ENCODE measurements at regions not wholly inside any gene's neighbourhood (a gene's known extent, or its start where the extent isn't known, plus 50 kb on each side); places are given as distances from the start of the nearest gene placed in this dataset.

DNA sequence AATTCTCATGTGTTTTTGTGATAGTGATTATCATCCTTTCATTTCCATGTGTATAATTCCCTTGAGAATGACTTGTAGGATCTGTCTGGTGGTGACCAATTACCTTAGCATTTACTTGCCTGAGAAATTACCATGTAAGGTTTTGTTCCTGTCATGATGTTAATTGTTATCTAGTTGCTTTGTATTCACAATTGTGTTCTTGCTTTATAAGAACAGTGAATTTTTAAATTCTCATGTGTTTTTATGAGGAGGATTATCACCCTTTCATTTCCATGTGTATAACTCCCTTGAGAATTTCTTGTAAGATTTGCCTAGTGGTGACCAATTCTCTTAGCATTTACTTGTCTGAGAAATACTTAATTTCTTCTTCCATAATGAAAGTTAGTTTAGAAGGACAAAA is 758.2 kb upstream of the NDST4 start:
- H4K20me1 ChIP-seq (ENCODE audit: insufficient read depth, low read length, poor library complexity, severe bottlenecking), result no peaks in the 10 kb centered on the region
- H3K4me2 ChIP-seq (ENCODE audit: low read depth, low read length, poor library complexity, severe bottlenecking), result no peak overlapping the region
- no peaks in the 10 kb centered on the region for H3K27me3 ChIP-seq (ENCODE audit: insufficient read depth, low read length, poor library complexity, severe bottlenecking)
- no peak overlapping the region for H3K4me3 ChIP-seq (ENCODE audit: low read length, poor library complexity, severe bottlenecking)
- no peaks in the 10 kb centered on the region for H3K9me2 ChIP-seq (replicated peaks; ENCODE audit: low read depth, low read length)
- no peak overlapping the region for H3K9ac ChIP-seq (ENCODE audit: low read depth, low read length, poor library complexity, severe bottlenecking)
- H3K79me2 ChIP-seq (ENCODE audit: insufficient read depth, low read length), result no peaks in the 10 kb centered on the region
- no peaks in the 10 kb centered on the region for H3K4me1 ChIP-seq (ENCODE audit: insufficient read depth, low read length, poor library complexity, severe bottlenecking)
- H3K9me3 ChIP-seq (ENCODE audit: insufficient read depth, low read depth, low read length), result no peaks in the 10 kb centered on the region
- H2AFZ ChIP-seq (ENCODE audit: low read length), result no peak overlapping the region
- no peak for TF ChIP-seq EZH2phosphoT487 (IDR thresholded peaks at IDR 0.05; ENCODE audit: borderline replicate concordance)
- TF ChIP-seq, protein P1, sequence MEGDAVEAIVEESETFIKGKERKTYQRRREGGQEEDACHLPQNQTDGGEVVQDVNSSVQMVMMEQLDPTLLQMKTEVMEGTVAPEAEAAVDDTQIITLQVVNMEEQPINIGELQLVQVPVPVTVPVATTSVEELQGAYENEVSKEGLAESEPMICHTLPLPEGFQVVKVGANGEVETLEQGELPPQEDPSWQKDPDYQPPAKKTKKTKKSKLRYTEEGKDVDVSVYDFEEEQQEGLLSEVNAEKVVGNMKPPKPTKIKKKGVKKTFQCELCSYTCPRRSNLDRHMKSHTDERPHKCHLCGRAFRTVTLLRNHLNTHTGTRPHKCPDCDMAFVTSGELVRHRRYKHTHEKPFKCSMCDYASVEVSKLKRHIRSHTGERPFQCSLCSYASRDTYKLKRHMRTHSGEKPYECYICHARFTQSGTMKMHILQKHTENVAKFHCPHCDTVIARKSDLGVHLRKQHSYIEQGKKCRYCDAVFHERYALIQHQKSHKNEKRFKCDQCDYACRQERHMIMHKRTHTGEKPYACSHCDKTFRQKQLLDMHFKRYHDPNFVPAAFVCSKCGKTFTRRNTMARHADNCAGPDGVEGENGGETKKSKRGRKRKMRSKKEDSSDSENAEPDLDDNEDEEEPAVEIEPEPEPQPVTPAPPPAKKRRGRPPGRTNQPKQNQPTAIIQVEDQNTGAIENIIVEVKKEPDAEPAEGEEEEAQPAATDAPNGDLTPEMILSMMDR (conservative IDR thresholded peaks at IDR 0.05; ENCODE audit: low read length), result no peak
- H3K36me3 ChIP-seq (ENCODE audit: insufficient read depth, low read length), result no peaks in the 10 kb centered on the region
- H3F3A ChIP-seq (ENCODE audit: low read depth), result no peaks in the 10 kb centered on the region

DNA sequence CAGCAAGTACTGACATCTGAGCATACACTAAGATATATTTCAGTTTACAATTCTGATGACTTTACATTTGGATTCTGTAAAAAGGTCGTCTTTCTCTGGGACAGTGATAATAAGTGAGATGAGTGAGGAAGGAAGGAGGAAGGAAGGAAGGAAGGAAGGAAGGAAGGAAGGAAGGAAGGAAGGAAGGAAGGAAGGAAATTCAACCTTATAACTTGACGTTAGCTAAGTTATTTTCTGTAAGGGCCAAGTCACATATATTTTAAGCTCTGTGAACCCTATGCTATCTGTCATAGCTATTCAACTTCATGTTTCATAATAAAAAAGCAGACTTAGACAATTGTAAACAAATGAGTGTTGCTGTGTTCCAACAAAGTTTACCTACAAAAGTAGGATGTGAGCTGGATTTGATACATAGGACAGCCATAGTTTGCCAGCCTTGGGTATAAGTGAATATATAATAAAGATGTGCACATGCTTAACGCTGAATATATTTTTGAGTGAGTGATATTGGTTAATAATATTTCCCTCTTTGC is 753.0 kb upstream of the NDST4 start:
- Histone ChIP-seq H2AFZ (ENCODE audit: low read length) (no peak overlapping the region), H3K27me3 (ENCODE audit: insufficient read depth, low read length, poor library complexity, severe bottlenecking) (no peaks in the 10 kb centered on the region), H3K36me3 (ENCODE audit: insufficient read depth, low read length) (no peaks in the 10 kb centered on the region), H3K9me3 (ENCODE audit: insufficient read depth, low read depth, low read length) (no peaks in the 10 kb centered on the region), H3K9me2 (replicated peaks; ENCODE audit: low read depth, low read length) (no peaks in the 10 kb centered on the region), H4K20me1 (ENCODE audit: insufficient read depth, low read length, poor library complexity, severe bottlenecking) (no peaks in the 10 kb centered on the region), H3K4me1 (ENCODE audit: insufficient read depth, low read length, poor library complexity, severe bottlenecking) (no peaks in the 10 kb centered on the region), H3F3A (ENCODE audit: low read depth) (no peaks in the 10 kb centered on the region), H3K9ac (ENCODE audit: low read depth, low read length, poor library complexity, severe bottlenecking) (no peak overlapping the region), H3K4me3 (ENCODE audit: low read length, poor library complexity, severe bottlenecking) (no peak overlapping the region), H3K4me2 (ENCODE audit: low read depth, low read length, poor library complexity, severe bottlenecking) (no peak overlapping the region), H3K79me2 (ENCODE audit: insufficient read depth, low read length) (no peaks in the 10 kb centered on the region)
- TF ChIP-seq, protein P1 (conservative IDR thresholded peaks at IDR 0.05; ENCODE audit: low read length), result no peak
- no peak for TF ChIP-seq EZH2phosphoT487 (IDR thresholded peaks at IDR 0.05; ENCODE audit: borderline replicate concordance)

DNA sequence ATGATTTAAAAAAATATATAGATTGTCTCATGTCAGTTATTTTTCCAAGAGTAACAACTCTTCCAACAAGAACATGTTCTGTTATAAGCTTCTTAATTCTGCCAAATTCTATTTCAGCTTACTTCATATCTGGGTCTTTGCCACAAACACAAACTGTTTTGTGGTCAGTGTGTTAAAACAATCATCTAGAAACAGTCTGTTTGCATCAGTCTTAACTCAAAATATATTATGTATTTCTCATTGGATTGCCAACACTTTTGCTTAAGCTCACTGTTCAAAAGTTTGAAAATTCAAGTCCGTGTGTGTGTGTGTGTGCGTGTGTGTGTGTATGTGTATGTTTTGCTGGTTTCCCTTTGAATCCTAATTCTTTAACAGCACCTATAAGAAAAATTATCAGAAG is 752.3 kb upstream of the NDST4 start:
- no peaks in the 10 kb centered on the region for H3K4me1 ChIP-seq (ENCODE audit: insufficient read depth, low read length, poor library complexity, severe bottlenecking)
- H3K4me2 ChIP-seq (ENCODE audit: low read depth, low read length, poor library complexity, severe bottlenecking), result no peak overlapping the region
- no peak overlapping the region for H3K9ac ChIP-seq (ENCODE audit: low read depth, low read length, poor library complexity, severe bottlenecking)
- no peak overlapping the region for H2AFZ ChIP-seq (ENCODE audit: low read length)
- H3K27me3 ChIP-seq (ENCODE audit: insufficient read depth, low read length, poor library complexity, severe bottlenecking), result no peaks in the 10 kb centered on the region
- no peak for TF ChIP-seq EZH2phosphoT487 (IDR thresholded peaks at IDR 0.05; ENCODE audit: borderline replicate concordance)
- TF ChIP-seq, protein P1 (conservative IDR thresholded peaks at IDR 0.05; ENCODE audit: low read length), result no peak
- H3K9me3 ChIP-seq (ENCODE audit: insufficient read depth, low read depth, low read length), result no peaks in the 10 kb centered on the region
- H3K4me3 ChIP-seq (ENCODE audit: low read length, poor library complexity, severe bottlenecking), result no peak overlapping the region
- H3F3A ChIP-seq (ENCODE audit: low read depth), result no peaks in the 10 kb centered on the region
- no peaks in the 10 kb centered on the region for H3K36me3 ChIP-seq (ENCODE audit: insufficient read depth, low read length)
- no peaks in the 10 kb centered on the region for H4K20me1 ChIP-seq (ENCODE audit: insufficient read depth, low read length, poor library complexity, severe bottlenecking)
- no peaks in the 10 kb centered on the region for H3K9me2 ChIP-seq (replicated peaks; ENCODE audit: low read depth, low read length)
- no peaks in the 10 kb centered on the region for H3K79me2 ChIP-seq (ENCODE audit: insufficient read depth, low read length)
